Glutamatergic neuron (in vitro differentiated cells): ENCODE measurements at regions not wholly inside any gene's neighbourhood (a gene's known extent, or its start where the extent isn't known, plus 50 kb on each side); places are given as distances from the start of the nearest gene placed in this dataset.

ENCODE experiments used
- DNase-seq: peaks from one replicate; pipeline ENCODE4 v3.0.0; 2022
- H3K27ac Mint-ChIP-seq: one replicate; pipeline ENCODE4 v1.8.0; 2020; ENCODE audit warnings: mild to moderate bottlenecking, mixed read lengths, inconsistent platforms; ENCODE audit not compliant: unreplicated experiment
- H3K27me3 Mint-ChIP-seq: one replicate; pipeline ENCODE4 v1.8.0; 2020; ENCODE audit warnings: mild to moderate bottlenecking, moderate library complexity, mixed read lengths, inconsistent platforms; ENCODE audit not compliant: unreplicated experiment
- H3K36me3 Mint-ChIP-seq: one replicate; pipeline ENCODE4 v1.8.0; 2020; ENCODE audit warnings: mild to moderate bottlenecking, mixed read lengths, inconsistent platforms; ENCODE audit not compliant: unreplicated experiment
- H3K4me1 Mint-ChIP-seq: one replicate; pipeline ENCODE4 v1.8.0; 2020; ENCODE audit warnings: mild to moderate bottlenecking, low read depth, mixed read lengths, inconsistent platforms; ENCODE audit not compliant: unreplicated experiment
- H3K4me3 Mint-ChIP-seq: one replicate; pipeline ENCODE4 v1.8.0; 2020; ENCODE audit warnings: mild to moderate bottlenecking, mixed read lengths, inconsistent platforms; ENCODE audit not compliant: unreplicated experiment
- H3K9me3 Mint-ChIP-seq: one replicate; pipeline ENCODE4 v1.8.0; 2020; ENCODE audit warnings: mild to moderate bottlenecking, moderate library complexity, mixed read lengths, inconsistent platforms; ENCODE audit not compliant: unreplicated experiment
- TF ChIP-seq, protein P1 (sequence below): fragments of 200-600 bp; sonication (generic); IDR thresholded peaks from one replicate; pipeline ENCODE4 v1.5.0; 2021; ENCODE audit not compliant: partially characterized antibody, unreplicated experiment

GRCh38 chr1:99560207-99561040 lies 85.5 kb upstream of the PALMD start:
- TF ChIP-seq, protein P1, sequence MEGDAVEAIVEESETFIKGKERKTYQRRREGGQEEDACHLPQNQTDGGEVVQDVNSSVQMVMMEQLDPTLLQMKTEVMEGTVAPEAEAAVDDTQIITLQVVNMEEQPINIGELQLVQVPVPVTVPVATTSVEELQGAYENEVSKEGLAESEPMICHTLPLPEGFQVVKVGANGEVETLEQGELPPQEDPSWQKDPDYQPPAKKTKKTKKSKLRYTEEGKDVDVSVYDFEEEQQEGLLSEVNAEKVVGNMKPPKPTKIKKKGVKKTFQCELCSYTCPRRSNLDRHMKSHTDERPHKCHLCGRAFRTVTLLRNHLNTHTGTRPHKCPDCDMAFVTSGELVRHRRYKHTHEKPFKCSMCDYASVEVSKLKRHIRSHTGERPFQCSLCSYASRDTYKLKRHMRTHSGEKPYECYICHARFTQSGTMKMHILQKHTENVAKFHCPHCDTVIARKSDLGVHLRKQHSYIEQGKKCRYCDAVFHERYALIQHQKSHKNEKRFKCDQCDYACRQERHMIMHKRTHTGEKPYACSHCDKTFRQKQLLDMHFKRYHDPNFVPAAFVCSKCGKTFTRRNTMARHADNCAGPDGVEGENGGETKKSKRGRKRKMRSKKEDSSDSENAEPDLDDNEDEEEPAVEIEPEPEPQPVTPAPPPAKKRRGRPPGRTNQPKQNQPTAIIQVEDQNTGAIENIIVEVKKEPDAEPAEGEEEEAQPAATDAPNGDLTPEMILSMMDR: no peak
- Mint-ChIP-seq H3K36me3 (no peaks in the 10 kb centered on the region), H3K27ac (no peak overlapping the region), H3K9me3 (no peaks in the 10 kb centered on the region), H3K4me3 (no peak overlapping the region), H3K27me3 (peaks cover 5% of the 10 kb centered on the region), H3K4me1 (no peaks in the 10 kb centered on the region)
- DNase-seq: no peak

DNA sequence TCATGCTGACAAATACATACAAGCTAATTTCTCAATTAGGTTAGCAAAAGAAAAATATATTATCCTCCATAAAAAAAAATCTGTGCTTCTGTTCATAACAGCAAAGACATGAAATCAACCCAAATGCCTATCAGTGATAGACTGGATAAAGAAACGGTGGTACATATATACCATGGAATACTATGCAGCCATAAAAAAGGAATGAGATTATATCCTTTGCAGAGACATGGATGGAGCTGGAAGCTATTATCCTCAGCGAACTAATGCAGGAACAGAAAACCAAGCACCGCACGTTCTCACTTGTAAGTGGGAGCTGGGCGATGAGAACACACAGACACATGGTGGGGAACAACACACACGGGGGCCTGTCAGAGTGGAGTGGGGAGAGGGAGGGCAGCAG lies 84.0 kb upstream of the PALMD start:
- Mint-ChIP-seq H3K9me3 (no peaks in the 10 kb centered on the region), H3K36me3 (no peaks in the 10 kb centered on the region), H3K4me1 (no peaks in the 10 kb centered on the region), H3K4me3 (no peak overlapping the region), H3K27ac (no peak overlapping the region), H3K27me3 (peaks cover 5% of the 10 kb centered on the region)
- DNase-seq: no peak
- TF ChIP-seq, protein P1: no peak

DNA sequence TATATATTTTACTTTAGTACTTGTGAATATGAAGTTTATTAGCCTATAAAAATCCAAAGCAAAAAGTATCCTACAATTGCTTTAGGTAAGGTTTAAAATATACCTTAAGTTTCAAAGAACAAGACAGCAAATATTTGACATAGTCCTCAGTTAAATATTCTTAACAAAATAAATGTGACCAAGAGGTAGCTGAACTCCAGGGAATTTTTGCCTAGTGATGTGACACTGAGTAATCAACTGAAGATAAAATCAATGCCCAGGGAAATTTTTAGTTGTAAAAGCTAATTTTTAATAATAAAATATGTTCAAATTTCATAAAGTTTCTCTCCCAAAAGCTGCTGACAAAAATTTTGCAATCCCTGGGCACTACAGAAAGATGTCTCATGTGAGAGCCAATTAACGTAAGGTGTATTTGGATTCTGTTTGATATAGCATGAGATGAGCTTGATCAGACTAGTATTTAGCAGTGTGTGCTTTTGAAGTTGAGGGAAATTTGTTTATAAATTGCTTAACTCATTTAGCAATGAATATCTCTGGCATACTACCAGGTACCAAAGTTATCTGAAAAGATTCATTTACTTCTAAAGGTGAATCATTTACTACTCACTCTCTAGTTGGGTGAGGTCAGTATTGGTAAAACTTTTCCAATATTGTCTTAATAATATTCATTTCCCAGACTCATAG lies 80.2 kb upstream of the PALMD start:
- H3K9me3 Mint-ChIP-seq: no peaks in the 10 kb centered on the region
- H3K27ac Mint-ChIP-seq: no peak overlapping the region
- DNase-seq: no peak
- H3K36me3 Mint-ChIP-seq: no peaks in the 10 kb centered on the region
- TF ChIP-seq, protein P1: no peak
- no peaks in the 10 kb centered on the region for H3K27me3 Mint-ChIP-seq
- H3K4me1 Mint-ChIP-seq: no peaks in the 10 kb centered on the region
- no peak overlapping the region for H3K4me3 Mint-ChIP-seq

DNA sequence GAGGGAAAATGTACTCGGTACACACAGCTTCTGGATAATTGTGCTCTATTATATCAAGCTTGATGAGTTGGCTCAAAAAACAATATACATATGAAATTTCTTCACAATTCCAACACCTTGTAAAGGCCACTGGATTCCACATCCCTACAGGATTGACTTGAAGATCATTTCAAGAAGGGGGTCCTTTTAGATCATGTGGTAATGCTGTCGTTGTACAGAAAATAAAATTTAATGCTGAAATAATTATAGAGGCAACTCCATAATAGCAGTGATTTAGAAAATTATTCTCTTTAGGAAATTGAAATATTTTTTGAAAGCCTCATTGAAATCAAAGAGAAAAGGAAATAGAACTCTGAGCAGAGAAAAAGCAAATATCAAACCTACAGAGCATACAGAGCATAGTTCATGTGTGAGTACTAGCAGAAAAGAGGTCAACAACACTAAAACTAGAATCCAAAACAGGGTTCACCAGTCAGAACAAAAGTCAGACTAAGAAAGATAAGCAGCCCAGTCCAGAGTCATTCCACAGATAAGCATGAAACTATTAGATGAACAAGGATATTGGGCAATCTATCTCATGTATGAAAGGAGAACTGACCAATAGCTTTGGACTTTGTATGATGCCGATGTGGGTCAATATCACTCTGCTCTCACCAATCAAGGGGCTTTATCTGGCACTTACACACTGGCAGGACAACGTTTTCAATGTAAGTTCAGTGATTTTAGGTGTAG lies 79.5 kb upstream of the PALMD start:
- Mint-ChIP-seq H3K4me3 (no peak overlapping the region), H3K27me3 (no peaks in the 10 kb centered on the region), H3K9me3 (no peaks in the 10 kb centered on the region), H3K36me3 (no peaks in the 10 kb centered on the region), H3K4me1 (no peaks in the 10 kb centered on the region), H3K27ac (no peak overlapping the region)
- no peak for DNase-seq
- TF ChIP-seq, protein P1: no peak
